Kidney glomerular epithelial cell (primary cell): ENCODE measurements at regions not wholly inside any gene's neighbourhood (a gene's known extent, or its start where the extent isn't known, plus 50 kb on each side); places are given as distances from the start of the nearest gene placed in this dataset.

Experiments used
- DNase-seq: peaks from one replicate; lab custom pipeline; 2025; lab: John Stamatoyannopoulos, UW

DNA sequence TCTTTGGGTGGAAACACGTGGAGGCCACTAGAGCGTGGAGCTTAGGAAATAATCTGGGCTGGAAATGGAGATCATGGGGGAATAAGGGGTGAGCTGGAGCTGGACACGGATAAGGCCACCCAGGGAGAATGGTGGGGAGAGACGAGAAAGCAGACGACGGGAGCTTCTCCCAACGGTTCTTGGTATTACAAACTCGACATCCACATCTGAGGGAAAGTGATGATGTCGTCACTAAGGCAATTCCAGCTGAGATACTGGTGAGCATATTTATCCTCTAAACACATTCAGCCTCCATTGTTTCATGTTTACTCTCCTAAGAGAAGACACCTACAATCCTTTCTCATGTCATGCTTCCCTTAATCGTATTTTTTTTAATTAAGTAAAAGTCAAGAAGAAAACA is 50.2 kb upstream of the SNX9 start:
- no peak for DNase-seq
